Pancreas (tissue), 10 donors: ENCODE measurements at regions not wholly inside any gene's neighbourhood (a gene's known extent, or its start where the extent isn't known, plus 50 kb on each side); places are given as distances from the start of the nearest gene placed in this dataset.

Experiments
- ATAC-seq, 4 donors: fragments of 200-7000 bp; cut with Tn5 transposase; one replicate each; pipeline versions ENCODE4 v1.8.0 to v1.9.1; 2020; ENCODE audit warnings: mild to moderate bottlenecking in 4 of 4, moderate library complexity in 4 of 4
- DNase-seq, 6 donors: peaks; one replicate each; pipeline ENCODE4 v3.0.0-alpha.2; 2020
- FAIRE-seq: peaks from 2 replicates; lab custom pipeline; 2012; peaks lifted over from hg19 to GRCh38; lab: Jason Lieb, UNC
- H3K27ac ChIP-seq, 4 donors: fragments of 200-600 bp; sonication (generic); 1 replicate in 3 of 4; 2 replicates in 1 of 4; pipeline versions ENCODE4 v1.5.0 to v1.8.0; 2020
- H3K27me3 ChIP-seq, 4 donors: fragments of 200-600 bp; one replicate each; pipeline ENCODE4 v1.8.0; 2021
- H3K36me3 ChIP-seq, 3 donors: fragments of 200-600 bp; sonication (generic) in 1 of 3; one replicate each; pipeline versions ENCODE4 v1.5.0 to v1.8.0; 2020 to 2021
- H3K4me1 ChIP-seq, 3 donors: fragments of 200-600 bp; one replicate each; pipeline ENCODE4 v1.8.0; 2021
- H3K4me3 ChIP-seq, 4 donors: fragments of 200-600 bp; sonication (generic) in 2 of 4; one replicate each; pipeline versions ENCODE4 v1.5.0 to v1.8.0; 2020 to 2021
- H3K9me3 ChIP-seq, 4 donors: fragments of 200-600 bp; one replicate each; pipeline ENCODE4 v1.8.0; 2021
- WGBS, 2 donors: extraction: QIAGEN DNeasy Blood & Tissue Kit; methylation state at CpG; one replicate each; pipeline ENCODE4 v1.1.7; 2013; 5-methylcytosine and 5-hydroxymethylcytosine counted together
- intact Hi-C, 3 donors: fragments of 100-400 bp; cut with DNase I; formaldehyde crosslinking; loops; one replicate each; pipeline versions ENCODE4 v1.11.1 to v1.14.2; 2022
- TF ChIP-seq, protein P1 (sequence below), 4 donors: fragments of 200-600 bp; sonication (generic) in 3 of 4; IDR thresholded peaks; one replicate each; pipeline versions ENCODE4 v1.5.0 to v1.8.0; 2021; ENCODE audit warnings: antibody characterized with exemption in 4 of 4
- donor health status: healthy with polysubstance abuse.
- donor health status: DM: no; HTN: no; CAD: no; lungs with moderate emphysema.
- donor health status: DM: no; HTN: no; CAD: no.
- donor health status: control.
- donor health status: control.
- donor health status: Bipolar disorder and iron deficiency.
- donor health status: DM: yes; HTN: yes; CAD: no.
- donor health status: DM: no; HTN: no; CAD: no.
- donor health status: DM: no; HTN: no; CAD: no.
- donor health status: DM: yes; HTN: yes; CAD: no.

DNA sequence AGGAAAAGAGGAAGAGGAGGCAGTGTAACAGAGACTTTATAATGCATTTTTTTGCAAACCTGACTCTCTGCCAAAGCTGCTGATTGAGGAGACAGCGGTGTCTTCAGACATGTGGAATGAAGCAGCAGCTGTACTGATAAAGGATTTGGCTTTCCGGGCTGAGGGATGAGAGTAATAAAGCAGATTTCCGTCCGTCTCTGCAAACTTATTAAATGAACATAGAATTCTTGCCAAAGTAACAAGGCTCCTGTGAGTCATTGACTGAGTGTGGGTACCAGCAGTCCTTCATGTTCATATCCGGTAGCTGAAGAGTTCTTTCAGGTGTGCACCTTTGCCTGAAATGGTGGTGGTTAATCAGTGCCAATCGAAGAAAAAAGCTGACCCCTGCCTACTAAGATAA lies 112.6 kb downstream of the LIG4 start:
- DNase-seq, result no peak
- WGBS, 2 donors, result 64 to 71% methylated on average over 6 of the region's 6 CpGs
- no peak for FAIRE-seq
- Histone ChIP-seq H3K36me3 (no peaks in the 10 kb centered on the region), H3K9me3 (no peaks in the 10 kb centered on the region), H3K27me3 (no peaks in the 10 kb centered on the region), H3K4me1 (no peaks in the 10 kb centered on the region), H3K4me3 (no peak overlapping the region), H3K27ac (no peak overlapping the region)
- TF ChIP-seq, protein P1, sequence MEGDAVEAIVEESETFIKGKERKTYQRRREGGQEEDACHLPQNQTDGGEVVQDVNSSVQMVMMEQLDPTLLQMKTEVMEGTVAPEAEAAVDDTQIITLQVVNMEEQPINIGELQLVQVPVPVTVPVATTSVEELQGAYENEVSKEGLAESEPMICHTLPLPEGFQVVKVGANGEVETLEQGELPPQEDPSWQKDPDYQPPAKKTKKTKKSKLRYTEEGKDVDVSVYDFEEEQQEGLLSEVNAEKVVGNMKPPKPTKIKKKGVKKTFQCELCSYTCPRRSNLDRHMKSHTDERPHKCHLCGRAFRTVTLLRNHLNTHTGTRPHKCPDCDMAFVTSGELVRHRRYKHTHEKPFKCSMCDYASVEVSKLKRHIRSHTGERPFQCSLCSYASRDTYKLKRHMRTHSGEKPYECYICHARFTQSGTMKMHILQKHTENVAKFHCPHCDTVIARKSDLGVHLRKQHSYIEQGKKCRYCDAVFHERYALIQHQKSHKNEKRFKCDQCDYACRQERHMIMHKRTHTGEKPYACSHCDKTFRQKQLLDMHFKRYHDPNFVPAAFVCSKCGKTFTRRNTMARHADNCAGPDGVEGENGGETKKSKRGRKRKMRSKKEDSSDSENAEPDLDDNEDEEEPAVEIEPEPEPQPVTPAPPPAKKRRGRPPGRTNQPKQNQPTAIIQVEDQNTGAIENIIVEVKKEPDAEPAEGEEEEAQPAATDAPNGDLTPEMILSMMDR (IDR thresholded peaks at IDR 0.05), result no peak
- intact Hi-C loops, result no loop called here
- ATAC-seq, result no peak

DNA sequence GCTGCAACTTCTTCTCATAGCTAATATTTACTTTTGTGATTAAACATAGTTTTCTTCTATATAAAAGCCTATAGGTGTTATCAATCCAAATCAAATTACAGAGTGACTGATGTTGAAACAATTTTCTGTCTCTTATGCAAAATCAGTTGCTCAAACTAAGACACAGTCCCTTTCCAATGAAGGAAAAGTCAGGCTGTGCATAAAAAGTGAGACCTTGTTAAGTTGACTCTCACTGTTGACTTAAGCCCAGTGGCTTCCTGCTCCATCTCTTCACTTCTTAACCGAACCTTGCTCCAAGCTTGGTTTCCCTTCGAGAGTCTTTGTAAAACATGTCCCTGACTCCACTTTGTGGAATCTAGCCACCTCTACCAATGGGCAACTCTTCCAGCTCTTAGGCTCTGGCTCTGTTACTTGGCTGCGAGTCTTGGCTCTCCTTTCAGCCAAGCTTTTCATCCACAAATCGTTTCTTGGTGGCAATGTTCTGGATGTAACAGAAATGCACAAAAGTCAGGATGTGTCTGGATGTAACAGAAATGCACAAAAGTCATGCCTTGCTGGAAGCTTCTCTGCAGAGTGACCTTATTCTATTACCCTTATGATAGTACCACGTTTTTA lies 118.9 kb downstream of the LIG4 start:
- H3K27ac ChIP-seq, result no peak overlapping the region
- TF ChIP-seq, protein P1 (IDR thresholded peaks at IDR 0.05), result no peak
- ATAC-seq, result no peak
- DNase-seq, result no peak
- no peaks in the 10 kb centered on the region for H3K36me3 ChIP-seq
- FAIRE-seq, result no peak
- no peaks in the 10 kb centered on the region for H3K9me3 ChIP-seq
- H3K4me3 ChIP-seq, result no peak overlapping the region
- intact Hi-C loops, result no loop called here
- 51 to 69% methylated on average over 5 of the region's 5 CpGs for WGBS, 2 donors
- H3K27me3 ChIP-seq, result no peaks in the 10 kb centered on the region
- no peaks in the 10 kb centered on the region for H3K4me1 ChIP-seq

- Histone ChIP-seq H3K27me3 (no peaks in the 10 kb centered on the region), H3K36me3 (no peaks in the 10 kb centered on the region), H3K4me3 (no peak overlapping the region), H3K9me3 (no peaks in the 10 kb centered on the region), H3K27ac (no peak overlapping the region), H3K4me1 (no peaks in the 10 kb centered on the region)
- DNase-seq, result no peak
- TF ChIP-seq, protein P1 (IDR thresholded peaks at IDR 0.05), result no peak
- no peak for ATAC-seq
- WGBS, 2 donors, result 68 to 72% methylated on average over 2 of the region's 2 CpGs
- intact Hi-C loops, result no loop called here
- FAIRE-seq, result no peak
Measured at GRCh38 chr13:108095036-108095435, 120.3 kb downstream of the LIG4 start.

DNA sequence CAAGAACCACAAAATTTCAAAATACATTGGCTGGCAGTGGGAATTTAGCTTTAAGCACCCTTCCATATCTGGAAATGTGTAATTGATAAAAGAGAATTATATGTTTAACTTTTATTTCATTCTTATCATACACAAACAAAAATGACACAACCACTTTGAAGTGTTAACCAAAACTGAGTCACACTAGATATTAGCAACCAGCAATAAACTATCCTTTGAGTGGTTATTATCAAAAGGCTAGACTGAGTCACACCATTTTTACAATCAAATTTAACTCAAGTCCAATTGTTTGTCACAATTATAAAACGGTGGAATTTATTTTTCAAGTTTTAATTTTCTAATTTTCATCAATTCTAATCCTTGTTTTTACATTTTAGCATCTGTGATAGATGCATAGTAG lies 121.7 kb downstream of the LIG4 start:
- ATAC-seq (no peak), FAIRE-seq (no peak), DNase-seq (no peak)
- intact Hi-C loops, result no loop called here
- no peaks in the 10 kb centered on the region for H3K36me3 ChIP-seq
- no peak overlapping the region for H3K27ac ChIP-seq
- TF ChIP-seq, protein P1 (IDR thresholded peaks at IDR 0.05), result no peak
- no peaks in the 10 kb centered on the region for H3K4me1 ChIP-seq
- no peak overlapping the region for H3K4me3 ChIP-seq
- no peaks in the 10 kb centered on the region for H3K27me3 ChIP-seq
- no peaks in the 10 kb centered on the region for H3K9me3 ChIP-seq
- 33 to 34% methylated on average over 1 of the region's 1 CpG for WGBS, 2 donors

DNA sequence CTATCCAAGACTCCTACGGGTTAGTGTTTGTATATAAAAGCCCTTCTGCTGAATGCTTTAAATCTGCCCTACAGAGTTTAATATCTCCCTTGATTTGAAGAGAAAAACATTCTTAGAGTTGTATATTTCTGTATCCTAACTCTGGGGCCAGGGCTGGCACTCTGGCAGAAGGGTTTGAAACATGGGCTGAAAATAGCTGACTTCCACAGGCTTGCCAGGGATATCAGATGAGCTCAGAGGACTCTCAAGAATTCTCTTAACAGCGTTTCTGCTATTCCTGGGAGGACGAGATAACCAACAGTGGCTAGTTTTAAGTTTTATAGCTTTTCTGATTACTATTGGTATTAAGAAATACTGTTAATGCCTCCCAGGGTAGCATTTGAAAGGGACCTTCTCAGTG lies 127.5 kb downstream of the LIG4 start:
- intact Hi-C loops, result no loop called here
- no peak for DNase-seq
- Histone ChIP-seq H3K27me3 (no peaks in the 10 kb centered on the region), H3K27ac (no peak overlapping the region), H3K4me1 (no peaks in the 10 kb centered on the region), H3K36me3 (no peaks in the 10 kb centered on the region), H3K9me3 (no peaks in the 10 kb centered on the region), H3K4me3 (no peak overlapping the region)
- no peak for FAIRE-seq
- 64 to 67% methylated on average over 3 of the region's 3 CpGs for WGBS, 2 donors
- no peak for ATAC-seq
- TF ChIP-seq, protein P1 (IDR thresholded peaks at IDR 0.05), result no peak
